Cardiac muscle cell (in vitro differentiated cells and primary cell): ENCODE measurements at regions not wholly inside any gene's neighbourhood (a gene's known extent, or its start where the extent isn't known, plus 50 kb on each side); places are given as distances from the start of the nearest gene placed in this dataset.

Source experiments
- DNase-seq, 2 donors: peaks; one replicate each; pipeline versions ENCODE4 v3.0.0 to v3.0.0-alpha.2; 2010 to 2017; ENCODE audit warnings: low read depth in 1 of 2, low spot score in 1 of 2
- H3K27ac ChIP-seq: fragments of 200-600 bp; sonication (generic); 2 replicates; pipeline ENCODE4 v1.5.1; 2016
- H3K27me3 ChIP-seq: fragments of 200-600 bp; sonication (generic); 2 replicates; pipeline ENCODE4 v1.6.0; 2016; ENCODE audit warnings: control low read depth
- H3K36me3 ChIP-seq: fragments of 200-600 bp; sonication (generic); 2 replicates; pipeline ENCODE4 v1.5.1; 2016; ENCODE audit warnings: control low read depth
- H3K4me1 ChIP-seq: fragments of 200-600 bp; sonication (generic); 2 replicates; pipeline ENCODE4 v1.8.1; 2017; ENCODE audit warnings: low read depth, mild to moderate bottlenecking, mixed run types
- H3K4me3 ChIP-seq: fragments of 200-600 bp; sonication (generic); 2 replicates; pipeline ENCODE4 v1.5.1; 2016; ENCODE audit warnings: mild to moderate bottlenecking
- H3K9me3 ChIP-seq: fragments of 200-600 bp; sonication (generic); 2 replicates; pipeline ENCODE4 v1.5.1; 2017; ENCODE audit warnings: low read depth, mild to moderate bottlenecking, control low read depth
- TF ChIP-seq, protein P1 (sequence below): IDR thresholded peaks from 2 replicates; pipeline ENCODE4 v1.5.1; 2012; ENCODE audit warnings: low read depth, mild to moderate bottlenecking, low read length

DNA sequence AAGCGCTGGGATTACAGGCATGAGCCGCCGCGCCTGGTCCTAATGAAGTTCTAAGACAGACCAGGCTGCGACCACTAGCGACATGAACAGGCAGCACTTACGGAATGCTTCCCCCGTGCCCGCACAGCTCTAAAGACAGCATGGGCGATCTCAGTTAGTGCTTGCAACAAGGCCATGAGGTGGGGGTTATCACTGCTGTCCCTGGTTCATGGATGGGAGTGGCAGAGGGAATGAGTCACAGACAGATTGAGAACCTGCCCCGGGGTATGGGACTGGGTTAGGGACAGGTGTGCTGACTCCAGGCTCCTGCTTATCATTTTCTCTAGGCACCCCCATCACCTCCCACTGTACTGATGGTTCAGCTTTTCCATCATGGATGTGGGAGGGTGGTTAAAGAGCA, 160.9 kb downstream of the VRK1 start:
- DNase-seq = no peak
- Histone ChIP-seq H3K4me1 (no peaks in the 10 kb centered on the region), H3K27me3 (no peaks in the 10 kb centered on the region), H3K4me3 (no peak overlapping the region), H3K27ac (no peak overlapping the region), H3K36me3 (no peaks in the 10 kb centered on the region), H3K9me3 (no peaks in the 10 kb centered on the region)
- TF ChIP-seq, protein P1, sequence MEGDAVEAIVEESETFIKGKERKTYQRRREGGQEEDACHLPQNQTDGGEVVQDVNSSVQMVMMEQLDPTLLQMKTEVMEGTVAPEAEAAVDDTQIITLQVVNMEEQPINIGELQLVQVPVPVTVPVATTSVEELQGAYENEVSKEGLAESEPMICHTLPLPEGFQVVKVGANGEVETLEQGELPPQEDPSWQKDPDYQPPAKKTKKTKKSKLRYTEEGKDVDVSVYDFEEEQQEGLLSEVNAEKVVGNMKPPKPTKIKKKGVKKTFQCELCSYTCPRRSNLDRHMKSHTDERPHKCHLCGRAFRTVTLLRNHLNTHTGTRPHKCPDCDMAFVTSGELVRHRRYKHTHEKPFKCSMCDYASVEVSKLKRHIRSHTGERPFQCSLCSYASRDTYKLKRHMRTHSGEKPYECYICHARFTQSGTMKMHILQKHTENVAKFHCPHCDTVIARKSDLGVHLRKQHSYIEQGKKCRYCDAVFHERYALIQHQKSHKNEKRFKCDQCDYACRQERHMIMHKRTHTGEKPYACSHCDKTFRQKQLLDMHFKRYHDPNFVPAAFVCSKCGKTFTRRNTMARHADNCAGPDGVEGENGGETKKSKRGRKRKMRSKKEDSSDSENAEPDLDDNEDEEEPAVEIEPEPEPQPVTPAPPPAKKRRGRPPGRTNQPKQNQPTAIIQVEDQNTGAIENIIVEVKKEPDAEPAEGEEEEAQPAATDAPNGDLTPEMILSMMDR = no peak

DNA sequence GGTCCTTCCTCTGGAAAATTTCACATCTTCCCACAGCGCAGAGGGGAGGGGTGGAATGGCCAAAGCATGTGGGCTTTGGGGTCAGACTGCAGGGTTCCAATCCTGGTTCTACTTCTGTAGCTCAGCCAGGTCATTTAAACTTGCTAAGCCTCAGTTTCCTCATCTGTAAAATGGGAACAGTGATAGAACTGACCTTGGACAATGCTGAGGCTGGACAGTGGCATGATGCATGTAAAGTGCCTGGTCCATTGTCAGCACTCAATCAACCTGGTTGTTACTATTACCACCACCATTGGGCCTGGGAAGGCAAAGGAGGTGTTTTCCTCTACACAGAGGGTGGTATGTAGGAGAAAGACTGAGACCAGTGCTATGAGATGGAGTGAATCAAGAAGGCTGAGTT, 162.8 kb downstream of the VRK1 start:
- no peaks in the 10 kb centered on the region for H3K36me3 ChIP-seq
- no peaks in the 10 kb centered on the region for H3K27me3 ChIP-seq
- no peak for DNase-seq
- TF ChIP-seq, protein P1 = no peak
- no peak overlapping the region for H3K4me3 ChIP-seq
- H3K9me3 ChIP-seq = no peaks in the 10 kb centered on the region
- H3K4me1 ChIP-seq = no peaks in the 10 kb centered on the region
- no peak overlapping the region for H3K27ac ChIP-seq

DNA sequence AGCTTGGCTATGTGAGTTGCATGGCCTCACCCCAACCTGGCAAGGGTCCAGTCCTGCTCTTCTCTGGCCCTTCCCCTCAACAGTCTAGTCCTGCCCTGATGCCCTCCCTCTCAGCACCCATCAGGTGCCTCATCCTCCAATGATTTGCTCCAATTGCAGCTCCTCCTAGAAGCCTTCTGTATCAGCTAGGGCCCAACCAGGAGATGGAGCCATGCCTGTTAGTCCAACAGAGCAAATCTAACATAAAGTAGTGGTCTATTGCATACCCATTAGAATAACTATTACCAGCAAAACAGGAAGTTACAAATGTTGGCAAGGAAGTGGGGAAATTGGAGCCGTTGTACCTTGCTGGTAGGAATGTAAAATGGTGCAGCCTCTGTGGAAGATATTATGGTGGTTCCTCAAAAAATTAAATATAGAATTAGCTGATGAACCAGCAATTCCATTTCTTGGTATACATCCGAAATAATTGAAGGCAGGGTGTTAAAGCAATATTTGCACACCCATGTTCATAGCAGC, 163.5 kb downstream of the VRK1 start:
- Histone ChIP-seq H3K9me3 (no peaks in the 10 kb centered on the region), H3K4me3 (no peak overlapping the region), H3K4me1 (no peaks in the 10 kb centered on the region), H3K36me3 (no peaks in the 10 kb centered on the region), H3K27me3 (no peaks in the 10 kb centered on the region), H3K27ac (no peak overlapping the region)
- TF ChIP-seq, protein P1 = no peak
- no peak for DNase-seq

DNA sequence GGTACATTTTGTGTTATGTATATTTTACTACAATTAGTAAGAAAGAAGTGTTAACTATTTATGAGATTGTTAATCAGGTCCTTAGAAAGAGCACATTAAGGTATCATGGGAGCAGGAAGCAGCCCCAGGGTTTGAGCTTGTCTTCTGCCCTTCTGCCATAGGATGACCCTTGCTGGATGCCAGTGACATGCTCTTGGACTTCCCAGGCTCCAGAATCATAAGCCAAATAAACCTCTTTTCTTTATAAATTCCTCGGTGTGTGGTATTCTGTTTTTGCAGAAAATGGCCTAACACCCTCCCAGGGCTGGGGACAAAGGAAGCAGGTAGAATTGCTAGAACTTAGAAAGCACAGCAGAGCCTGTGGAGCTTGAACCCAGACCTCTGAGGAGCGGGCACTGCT, 164.7 kb downstream of the VRK1 start:
- H3K9me3 ChIP-seq = no peaks in the 10 kb centered on the region
- TF ChIP-seq, protein P1 = no peak
- no peak for DNase-seq
- no peaks in the 10 kb centered on the region for H3K4me1 ChIP-seq
- H3K27me3 ChIP-seq = no peaks in the 10 kb centered on the region
- no peak overlapping the region for H3K4me3 ChIP-seq
- H3K36me3 ChIP-seq = no peaks in the 10 kb centered on the region
- no peak overlapping the region for H3K27ac ChIP-seq

DNA sequence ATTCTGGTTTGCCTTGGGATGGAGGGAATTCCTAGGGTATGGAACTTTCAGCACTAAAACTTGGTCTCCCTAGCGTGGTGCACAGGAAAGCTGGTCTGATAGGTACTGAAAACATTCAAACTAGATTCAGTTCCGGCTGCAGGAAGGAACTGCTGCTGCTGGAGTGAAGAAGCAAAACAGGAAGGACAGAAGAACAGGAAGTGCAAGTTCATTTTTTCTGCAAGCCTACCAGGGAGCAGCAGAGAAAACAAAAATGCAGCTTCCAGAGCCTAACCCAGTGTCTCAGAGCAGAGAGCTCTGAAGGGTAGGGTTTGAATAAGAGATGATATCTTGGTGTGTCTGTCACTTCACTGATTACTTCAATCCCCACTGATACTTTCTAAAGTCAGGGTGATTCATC, 165.2 kb downstream of the VRK1 start:
- DNase-seq = no peak
- Histone ChIP-seq H3K27me3 (no peaks in the 10 kb centered on the region), H3K27ac (no peak overlapping the region), H3K4me1 (no peaks in the 10 kb centered on the region), H3K9me3 (no peaks in the 10 kb centered on the region), H3K36me3 (no peaks in the 10 kb centered on the region), H3K4me3 (no peak overlapping the region)
- TF ChIP-seq, protein P1 = no peak
